ENCODE measurements at regions not wholly inside any gene's neighbourhood (a gene's known extent, or its start where the extent isn't known, plus 50 kb on each side); places are given as distances from the start of the nearest gene placed in this dataset.

GRCh38 chr1:65059930-65060538 is 88.0 kb upstream of the AK4 start:
- TF ChIP-seq YY1 (IDR thresholded peaks at IDR 0.05; ENCODE audit: insufficient read depth, insufficient read length) (no peak), ZNF274 (IDR thresholded peaks at IDR 0.05; ENCODE audit: low read depth, low read length) (no peak)

Measured in NT2/D1 (cell line).